ENCODE measurements at regions not wholly inside any gene's neighbourhood (a gene's known extent, or its start where the extent isn't known, plus 50 kb on each side); places are given as distances from the start of the nearest gene placed in this dataset.

DNA sequence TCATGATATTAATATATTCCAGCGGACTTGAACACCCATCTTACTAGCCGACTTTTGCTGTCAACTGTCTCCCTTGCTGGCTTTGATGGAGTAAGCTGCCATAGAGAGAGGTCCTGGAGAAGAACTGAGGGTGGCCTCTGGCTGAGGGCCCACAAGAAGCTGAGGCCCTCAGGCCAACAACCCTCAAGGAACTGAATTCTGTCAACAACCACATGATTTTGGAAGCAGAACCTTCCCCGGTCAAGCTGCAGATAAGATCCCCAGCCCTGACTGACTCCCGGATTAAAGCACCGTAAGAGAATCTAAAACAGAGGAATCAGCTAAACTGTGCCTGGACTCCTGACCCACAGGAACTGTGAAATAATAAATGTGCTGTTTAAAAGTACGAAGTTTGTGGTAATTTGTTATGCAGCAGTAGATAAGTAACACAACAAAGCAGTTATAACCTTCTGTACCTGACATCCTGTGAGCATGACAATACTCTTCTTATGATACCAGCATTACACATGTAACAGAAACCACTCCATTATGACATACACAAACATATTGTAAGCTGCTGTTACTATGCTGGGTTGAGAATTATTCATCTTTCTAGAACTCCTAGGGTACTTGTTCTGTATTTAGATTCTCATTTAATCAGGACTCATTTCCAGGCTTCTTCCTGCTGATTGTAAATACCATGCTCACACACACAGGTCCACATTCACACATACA lies 66.2 kb downstream of the HES1 start:
- Histone ChIP-seq H3K9me3 (ENCODE audit: control insufficient read depth in 1 of 2, low read length in 2 of 2) (no peaks in the 10 kb centered on the region), H3K36me3 (ENCODE audit: control insufficient read depth in 1 of 2, insufficient read depth in 2 of 2, low read length in 2 of 2) (no peaks in the 10 kb centered on the region), H3K27ac (ENCODE audit: low read depth, low read length) (no peak overlapping the region), H3K27me3 (ENCODE audit: control insufficient read depth in 1 of 2, insufficient read depth in 2 of 2, low read length in 2 of 2) (peaks cover 9 to 24% of the 10 kb centered on the region in 2 donors), H3K4me1 (ENCODE audit: control insufficient read depth in 1 of 2, insufficient read depth in 2 of 2, low read length in 2 of 2) (peaks cover 0 to 4% of the 10 kb centered on the region in 2 donors), H3K4me3 (ENCODE audit: low read depth in 1 of 2, low read length in 2 of 2) (no peak overlapping the region), H3K9ac (ENCODE audit: low read depth in 1 of 2, low read length in 2 of 2) (no peak overlapping the region)

DNA sequence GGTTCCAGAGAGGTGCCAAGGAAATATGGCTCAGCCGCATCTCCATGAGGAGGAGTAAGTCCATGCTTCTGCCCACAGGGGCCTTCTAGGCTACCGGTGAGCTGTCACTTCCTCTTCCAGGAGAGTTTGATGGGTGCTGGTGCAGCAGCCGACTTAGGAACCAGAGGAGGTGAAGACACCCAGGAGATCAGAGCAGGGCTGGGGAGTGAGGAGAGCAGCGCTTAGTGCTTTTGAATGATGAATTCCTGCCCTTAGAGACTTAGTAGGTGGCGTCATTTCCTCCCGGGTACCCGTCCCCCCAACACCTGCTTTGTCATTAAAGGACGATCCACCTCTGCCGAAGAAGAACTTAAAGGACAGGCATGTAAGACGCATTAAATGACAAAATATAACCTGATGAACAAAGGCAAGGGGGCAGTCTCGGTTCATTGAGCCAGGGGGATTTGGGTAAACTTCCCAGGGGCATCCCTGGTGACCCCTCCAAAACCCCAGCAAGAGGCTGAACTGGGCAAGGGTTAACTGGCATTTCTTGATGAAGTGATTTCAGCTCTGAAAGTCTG lies 67.6 kb downstream of the HES1 start:
- H3K27ac ChIP-seq (ENCODE audit: low read depth, low read length), result no peak overlapping the region
- H3K4me1 ChIP-seq (ENCODE audit: control insufficient read depth in 1 of 2, insufficient read depth in 2 of 2, low read length in 2 of 2), result peaks cover 0 to 4% of the 10 kb centered on the region in 2 donors
- H3K9ac ChIP-seq (ENCODE audit: low read depth in 1 of 2, low read length in 2 of 2), result peak overlapping the region in 1 of 2 donors; percentile 7
- H3K36me3 ChIP-seq (ENCODE audit: control insufficient read depth in 1 of 2, insufficient read depth in 2 of 2, low read length in 2 of 2), result no peaks in the 10 kb centered on the region
- peaks cover 9 to 24% of the 10 kb centered on the region in 2 donors for H3K27me3 ChIP-seq (ENCODE audit: control insufficient read depth in 1 of 2, insufficient read depth in 2 of 2, low read length in 2 of 2)
- peak overlapping the region; percentile 20 to 30 for H3K4me3 ChIP-seq (ENCODE audit: low read depth in 1 of 2, low read length in 2 of 2)
- H3K9me3 ChIP-seq (ENCODE audit: control insufficient read depth in 1 of 2, low read length in 2 of 2), result no peaks in the 10 kb centered on the region

DNA sequence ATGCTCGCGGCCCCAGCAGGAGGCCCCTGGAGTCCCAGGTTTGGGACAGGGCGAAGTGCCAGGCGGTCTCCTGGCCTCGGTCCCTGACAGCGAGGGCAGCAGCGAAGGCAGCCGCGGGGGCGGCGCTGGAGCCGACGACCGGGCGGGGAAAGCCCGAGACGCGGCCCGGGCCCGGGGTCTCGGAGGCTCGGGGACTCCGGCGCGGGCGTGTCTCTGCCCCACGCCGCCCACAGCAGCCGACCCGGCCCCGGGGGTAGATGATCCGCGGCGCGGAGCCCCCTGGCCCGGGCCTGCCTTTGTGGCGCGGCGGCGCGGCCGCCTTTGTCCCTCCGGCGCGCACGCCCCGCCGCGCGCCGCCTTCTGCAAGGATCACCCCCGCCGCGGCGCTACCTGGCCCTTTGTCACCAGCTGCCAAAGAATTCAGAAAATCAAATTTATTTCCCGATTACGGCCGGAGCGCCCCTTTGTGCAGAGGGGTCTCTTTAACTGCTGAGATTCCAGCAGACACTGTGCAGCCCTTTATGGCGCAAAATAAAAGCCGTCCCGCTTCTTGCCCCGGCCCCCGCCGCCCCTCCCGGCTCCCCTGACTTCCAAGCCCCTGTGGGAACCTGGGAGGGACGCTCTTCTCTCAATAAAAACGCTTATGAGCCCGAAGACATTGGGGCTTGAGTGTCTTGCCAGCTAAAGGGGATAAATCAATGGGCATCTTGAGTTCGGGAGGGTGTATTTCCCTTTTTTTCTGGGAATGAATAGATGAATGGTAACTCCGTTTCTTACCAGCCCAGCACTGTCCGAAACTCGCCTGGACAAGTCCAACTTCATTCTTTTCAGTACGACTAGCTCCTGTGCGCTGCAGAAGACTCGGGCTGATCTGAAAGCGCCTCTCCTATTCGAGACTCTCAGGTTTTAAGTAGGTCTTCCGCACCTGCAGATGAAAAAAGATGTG lies 68.4 kb downstream of the HES1 start:
- H3K4me3 ChIP-seq (ENCODE audit: low read depth in 1 of 2, low read length in 2 of 2), result peak overlapping the region; percentile 20 to 30
- no peaks in the 10 kb centered on the region for H3K9me3 ChIP-seq (ENCODE audit: control insufficient read depth in 1 of 2, low read length in 2 of 2)
- peak overlapping the region in 1 of 2 donors; percentile 7 for H3K9ac ChIP-seq (ENCODE audit: low read depth in 1 of 2, low read length in 2 of 2)
- peaks cover 9 to 24% of the 10 kb centered on the region in 2 donors for H3K27me3 ChIP-seq (ENCODE audit: control insufficient read depth in 1 of 2, insufficient read depth in 2 of 2, low read length in 2 of 2)
- peaks cover 0 to 4% of the 10 kb centered on the region in 2 donors for H3K4me1 ChIP-seq (ENCODE audit: control insufficient read depth in 1 of 2, insufficient read depth in 2 of 2, low read length in 2 of 2)
- H3K36me3 ChIP-seq (ENCODE audit: control insufficient read depth in 1 of 2, insufficient read depth in 2 of 2, low read length in 2 of 2), result no peaks in the 10 kb centered on the region
- no peak overlapping the region for H3K27ac ChIP-seq (ENCODE audit: low read depth, low read length)

DNA sequence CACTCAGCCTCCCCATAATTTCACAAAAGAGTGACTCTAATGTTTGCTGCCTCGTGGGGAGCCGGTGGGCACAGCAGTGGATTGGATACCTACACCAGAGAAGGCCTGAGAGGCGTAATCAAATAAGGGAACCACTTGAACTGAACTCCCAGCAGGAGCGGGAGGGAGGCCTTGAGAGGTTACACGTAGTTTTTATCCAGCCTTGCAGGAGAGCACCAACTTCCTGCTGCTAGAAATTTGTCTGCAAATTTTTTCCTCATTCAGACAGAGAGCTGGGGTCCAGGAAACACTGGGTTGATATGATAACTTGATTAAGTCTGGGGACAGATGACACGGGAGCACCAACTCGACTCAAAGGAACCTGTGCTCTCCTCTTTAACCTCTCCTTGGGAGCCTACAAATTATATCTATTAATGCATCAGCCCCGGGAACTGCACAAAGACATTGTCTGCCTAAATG lies 69.8 kb downstream of the HES1 start:
- Histone ChIP-seq H3K27ac (ENCODE audit: low read depth, low read length) (no peak overlapping the region), H3K4me1 (ENCODE audit: control insufficient read depth in 1 of 2, insufficient read depth in 2 of 2, low read length in 2 of 2) (peaks cover 0 to 4% of the 10 kb centered on the region in 2 donors), H3K9me3 (ENCODE audit: control insufficient read depth in 1 of 2, low read length in 2 of 2) (no peaks in the 10 kb centered on the region), H3K27me3 (ENCODE audit: control insufficient read depth in 1 of 2, insufficient read depth in 2 of 2, low read length in 2 of 2) (peaks cover 9 to 24% of the 10 kb centered on the region in 2 donors), H3K36me3 (ENCODE audit: control insufficient read depth in 1 of 2, insufficient read depth in 2 of 2, low read length in 2 of 2) (no peaks in the 10 kb centered on the region), H3K4me3 (ENCODE audit: low read depth in 1 of 2, low read length in 2 of 2) (peak overlapping the region in 1 of 2 donors; percentile 33), H3K9ac (ENCODE audit: low read depth in 1 of 2, low read length in 2 of 2) (no peak overlapping the region)

DNA sequence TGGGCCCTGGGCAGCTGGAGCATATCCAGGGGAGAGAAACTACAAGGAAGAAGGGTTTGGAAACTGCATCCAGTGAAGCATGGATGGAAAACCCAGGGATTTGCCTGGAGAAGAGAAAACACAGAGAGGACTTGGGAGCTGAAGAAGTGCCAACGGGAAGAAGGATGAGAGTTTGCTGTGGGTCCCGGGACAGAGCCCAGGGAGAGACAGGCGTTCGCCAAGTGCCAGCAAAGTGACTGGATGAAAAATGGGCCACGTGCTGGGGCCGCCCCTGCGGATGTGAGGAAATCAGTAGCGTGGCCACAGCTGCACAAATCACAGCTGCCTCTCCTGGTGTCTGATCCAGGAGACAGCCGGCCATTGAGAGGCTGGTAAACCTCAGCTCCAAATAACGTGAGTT lies 70.4 kb downstream of the HES1 start:
- Histone ChIP-seq H3K9me3 (ENCODE audit: control insufficient read depth in 1 of 2, low read length in 2 of 2) (no peaks in the 10 kb centered on the region), H3K36me3 (ENCODE audit: control insufficient read depth in 1 of 2, insufficient read depth in 2 of 2, low read length in 2 of 2) (no peaks in the 10 kb centered on the region), H3K27ac (ENCODE audit: low read depth, low read length) (no peak overlapping the region), H3K4me3 (ENCODE audit: low read depth in 1 of 2, low read length in 2 of 2) (peak overlapping the region in 1 of 2 donors; percentile 33), H3K27me3 (ENCODE audit: control insufficient read depth in 1 of 2, insufficient read depth in 2 of 2, low read length in 2 of 2) (peaks cover 9 to 20% of the 10 kb centered on the region in 2 donors), H3K4me1 (ENCODE audit: control insufficient read depth in 1 of 2, insufficient read depth in 2 of 2, low read length in 2 of 2) (peaks cover 0 to 4% of the 10 kb centered on the region in 2 donors), H3K9ac (ENCODE audit: low read depth in 1 of 2, low read length in 2 of 2) (no peak overlapping the region)

DNA sequence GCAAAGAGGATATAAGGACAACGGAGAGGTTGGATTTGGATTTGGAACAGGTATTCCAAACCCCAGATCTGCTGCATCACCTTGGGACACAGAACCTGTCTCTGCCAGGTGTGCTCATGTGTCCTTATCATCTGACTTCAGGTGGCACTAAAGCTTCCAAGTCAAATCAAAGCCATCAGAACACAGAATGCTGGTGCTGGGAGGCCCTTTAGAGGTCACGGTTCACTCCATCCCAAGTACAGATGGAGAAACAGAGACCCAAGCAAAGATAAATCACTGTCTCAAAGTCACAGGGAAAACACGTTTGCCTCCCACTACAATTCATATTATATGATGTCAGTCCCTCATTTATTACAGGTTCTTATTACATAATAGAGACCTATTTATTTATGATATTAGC lies 72.8 kb downstream of the HES1 start:
- no peak overlapping the region for H3K9ac ChIP-seq (ENCODE audit: low read depth in 1 of 2, low read length in 2 of 2)
- H3K27me3 ChIP-seq (ENCODE audit: control insufficient read depth in 1 of 2, insufficient read depth in 2 of 2, low read length in 2 of 2), result peaks cover 2 to 12% of the 10 kb centered on the region in 2 donors
- H3K36me3 ChIP-seq (ENCODE audit: control insufficient read depth in 1 of 2, insufficient read depth in 2 of 2, low read length in 2 of 2), result no peaks in the 10 kb centered on the region
- H3K9me3 ChIP-seq (ENCODE audit: control insufficient read depth in 1 of 2, low read length in 2 of 2), result no peaks in the 10 kb centered on the region
- no peak overlapping the region for H3K27ac ChIP-seq (ENCODE audit: low read depth, low read length)
- H3K4me1 ChIP-seq (ENCODE audit: control insufficient read depth in 1 of 2, insufficient read depth in 2 of 2, low read length in 2 of 2), result peaks cover 0 to 4% of the 10 kb centered on the region in 2 donors
- no peak overlapping the region for H3K4me3 ChIP-seq (ENCODE audit: low read depth in 1 of 2, low read length in 2 of 2)

DNA sequence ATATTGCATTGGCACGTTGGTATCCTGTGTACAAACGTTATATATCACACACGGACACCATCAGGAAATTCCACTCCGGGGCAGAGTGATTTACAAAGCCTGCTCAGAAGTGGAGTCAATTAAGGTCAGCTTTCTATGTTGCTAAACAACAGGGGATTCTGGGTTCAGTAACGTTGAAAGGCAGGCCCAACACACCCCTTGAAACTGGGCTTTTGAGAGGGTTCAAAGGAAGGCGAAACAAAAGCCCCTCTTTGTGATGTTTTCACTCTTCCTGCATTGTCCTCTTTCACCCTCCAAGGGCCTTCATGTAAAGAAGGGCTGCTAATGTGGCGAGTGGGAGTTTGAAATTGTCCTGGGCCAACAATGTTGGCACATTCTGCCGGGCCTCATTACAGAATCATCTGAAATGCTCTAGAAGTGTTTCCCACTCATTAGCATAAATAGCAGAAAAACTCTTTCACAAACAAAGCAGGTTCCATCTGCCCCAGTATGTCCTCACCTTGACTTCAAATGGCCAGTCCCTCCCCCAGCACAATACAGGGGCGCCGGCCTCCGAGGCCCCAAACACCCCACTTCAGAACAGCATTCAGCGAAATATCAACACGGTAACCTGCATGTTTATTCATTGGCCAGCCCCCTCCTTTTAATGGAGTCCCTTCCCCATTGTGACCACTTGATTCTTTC lies 76.4 kb downstream of the HES1 start:
- Histone ChIP-seq H3K27ac (ENCODE audit: low read depth, low read length) (no peak overlapping the region), H3K9me3 (ENCODE audit: control insufficient read depth in 1 of 2, low read length in 2 of 2) (no peaks in the 10 kb centered on the region)

DNA sequence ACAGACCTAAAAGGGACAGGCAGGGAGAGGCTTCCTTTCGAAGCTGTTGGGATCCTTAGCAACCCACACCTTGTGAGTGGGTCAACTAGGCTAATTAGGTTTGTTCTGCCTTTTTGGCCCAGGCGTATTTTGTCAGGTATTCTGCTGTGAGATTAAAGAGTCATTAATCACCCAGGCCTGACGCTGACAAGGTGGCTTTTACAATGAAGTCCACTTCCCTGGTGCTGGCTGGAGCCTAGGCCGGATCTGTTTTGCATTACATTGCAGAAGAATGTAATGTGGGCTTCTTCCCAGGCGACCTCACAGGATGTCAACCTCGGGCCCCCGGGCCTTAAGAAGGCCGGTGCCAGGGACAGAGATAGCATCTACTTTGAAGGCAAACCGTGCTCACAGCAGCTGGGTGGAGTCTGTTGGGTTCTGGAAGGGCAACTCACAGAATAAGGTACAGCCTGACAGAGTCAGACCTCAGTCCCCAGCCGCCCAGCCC lies 76.9 kb downstream of the HES1 start:
- H3K36me3 ChIP-seq (ENCODE audit: control insufficient read depth in 1 of 2, insufficient read depth in 2 of 2, low read length in 2 of 2), result no peaks in the 10 kb centered on the region
- no peak overlapping the region for H3K27ac ChIP-seq (ENCODE audit: low read depth, low read length)
- H3K9ac ChIP-seq (ENCODE audit: low read depth in 1 of 2, low read length in 2 of 2), result no peak overlapping the region
- no peaks in the 10 kb centered on the region for H3K9me3 ChIP-seq (ENCODE audit: control insufficient read depth in 1 of 2, low read length in 2 of 2)
- H3K4me3 ChIP-seq (ENCODE audit: low read depth in 1 of 2, low read length in 2 of 2), result no peak overlapping the region
- no peaks in the 10 kb centered on the region for H3K27me3 ChIP-seq (ENCODE audit: control insufficient read depth in 1 of 2, insufficient read depth in 2 of 2, low read length in 2 of 2)
- no peaks in the 10 kb centered on the region for H3K4me1 ChIP-seq (ENCODE audit: control insufficient read depth in 1 of 2, insufficient read depth in 2 of 2, low read length in 2 of 2)

More for the DNA sequence above, 76.4 kb downstream of the HES1 start:
- Histone ChIP-seq H3K4me1 (ENCODE audit: control insufficient read depth in 1 of 2, insufficient read depth in 2 of 2, low read length in 2 of 2) (no peaks in the 10 kb centered on the region), H3K36me3 (ENCODE audit: control insufficient read depth in 1 of 2, insufficient read depth in 2 of 2, low read length in 2 of 2) (no peaks in the 10 kb centered on the region), H3K27me3 (ENCODE audit: control insufficient read depth in 1 of 2, insufficient read depth in 2 of 2, low read length in 2 of 2) (no peaks in the 10 kb centered on the region), H3K9ac (ENCODE audit: low read depth in 1 of 2, low read length in 2 of 2) (no peak overlapping the region), H3K4me3 (ENCODE audit: low read depth in 1 of 2, low read length in 2 of 2) (no peak overlapping the region)

DNA sequence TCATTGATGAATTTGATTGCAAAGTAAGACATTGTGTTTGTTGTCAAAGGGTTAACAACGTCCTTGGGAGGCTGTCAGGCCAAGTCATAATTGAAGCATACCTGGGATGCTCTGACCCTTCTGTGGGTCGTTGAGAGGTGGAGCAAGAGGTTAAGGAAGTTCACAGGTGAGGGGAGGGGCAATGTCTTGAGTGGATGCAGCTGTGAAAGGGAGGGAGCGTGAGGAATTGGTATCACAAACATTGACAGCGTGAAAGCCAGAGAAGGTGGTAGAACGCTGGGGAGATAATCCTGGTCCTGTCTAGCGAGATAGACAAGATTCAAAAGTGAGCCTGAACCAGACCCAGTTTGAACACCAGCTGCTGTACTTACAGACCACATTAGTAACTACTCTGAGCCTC lies 79.4 kb downstream of the HES1 start:
- H3K27ac ChIP-seq (ENCODE audit: low read depth, low read length), result no peak overlapping the region

More for the DNA sequence above, 79.4 kb downstream of the HES1 start:
- Histone ChIP-seq H3K9ac (ENCODE audit: low read depth in 1 of 2, low read length in 2 of 2) (no peak overlapping the region), H3K9me3 (ENCODE audit: control insufficient read depth in 1 of 2, low read length in 2 of 2) (no peaks in the 10 kb centered on the region), H3K36me3 (ENCODE audit: control insufficient read depth in 1 of 2, insufficient read depth in 2 of 2, low read length in 2 of 2) (no peaks in the 10 kb centered on the region), H3K4me1 (ENCODE audit: control insufficient read depth in 1 of 2, insufficient read depth in 2 of 2, low read length in 2 of 2) (no peaks in the 10 kb centered on the region), H3K27me3 (ENCODE audit: control insufficient read depth in 1 of 2, insufficient read depth in 2 of 2, low read length in 2 of 2) (no peaks in the 10 kb centered on the region), H3K4me3 (ENCODE audit: low read depth in 1 of 2, low read length in 2 of 2) (no peak overlapping the region)
